Thyroid gland (tissue), 4 donors: ENCODE measurements at regions not wholly inside any gene's neighbourhood (a gene's known extent, or its start where the extent isn't known, plus 50 kb on each side); places are given as distances from the start of the nearest gene placed in this dataset.
"Not testable (repeated sequence)": the region's sequence is repeated elsewhere in the genome, so short reads cannot be mapped to it uniquely, and the experiment has no call there.

Source experiments
- DNase-seq, 2 donors: peaks; one replicate each; pipeline ENCODE4 v3.0.0-alpha.2; 2019
- H3K27ac ChIP-seq, 3 donors: fragments of 200-600 bp; sonication (generic); 1 replicate in 2 of 3; 2 replicates in 1 of 3; pipeline ENCODE4 v1.5.1; 2016 to 2019; ENCODE audit warnings: mild to moderate bottlenecking in 1 of 3, moderate library complexity in 1 of 3
- H3K27me3 ChIP-seq: fragments of 200-600 bp; sonication (generic); one replicate; pipeline ENCODE4 v1.5.1; 2019
- H3K36me3 ChIP-seq, 2 donors: fragments of 200-600 bp; sonication (generic); one replicate each; pipeline ENCODE4 v1.5.1; 2016 to 2019
- H3K4me1 ChIP-seq, 2 donors: fragments of 200-600 bp; sonication (generic); one replicate each; pipeline ENCODE4 v1.5.1; 2017 to 2019
- H3K4me3 ChIP-seq, 3 donors: fragments of 200-600 bp; sonication (generic); replicated peaks in 1 of 3; 1 replicate in 2 of 3; 2 replicates in 1 of 3; pipeline ENCODE4 v1.5.1; 2016; ENCODE audit warnings: mild to moderate bottlenecking in 1 of 3
- H3K9me3 ChIP-seq: fragments of 200-600 bp; sonication (generic); one replicate; pipeline ENCODE4 v1.5.1; 2017
- CTCF ChIP-seq, 6 experiments: fragments of 200-600 bp in 3 of 6; fragments of 450-650 bp in 3 of 6; sonication (generic) in 3 of 6; IDR thresholded peaks; one replicate each; pipeline ENCODE4 v1.5.1; 2016 to 2019; ENCODE audit warnings: antibody characterized with exemption in 6 of 6, mild to moderate bottlenecking in 2 of 6, inconsistent platforms in 1 of 6, moderate library complexity in 1 of 6
- POLR2A ChIP-seq, 2 donors: fragments of 450-650 bp; IDR thresholded peaks; one replicate each; pipeline ENCODE4 v1.6.1; 2017; ENCODE audit warnings: antibody characterized with exemption in 2 of 2, mild to moderate bottlenecking in 2 of 2, moderate library complexity in 1 of 2
- WGBS, 2 donors: methylation state at CpG; one replicate each; pipeline ENCODE4 v1.1.5; 2017; 5-methylcytosine and 5-hydroxymethylcytosine counted together
- intact Hi-C: fragments of 100-400 bp; cut with DNase I; formaldehyde crosslinking; loops from one replicate; pipeline ENCODE4 v1.15.1; 2023

- no peaks in the 10 kb centered on the region for H3K27me3 ChIP-seq
- intact Hi-C loops, result no loop called here
- H3K9me3 ChIP-seq, result no peaks in the 10 kb centered on the region
- WGBS, 2 donors, result 83 to 90% methylated on average over 1 of the region's 1 CpG
- no peaks in the 10 kb centered on the region for H3K36me3 ChIP-seq
- TF ChIP-seq CTCF (IDR thresholded peaks at IDR 0.05) (no peak), POLR2A (IDR thresholded peaks at IDR 0.05) (no peak)
- no peak overlapping the region for H3K27ac ChIP-seq
- DNase-seq, result no peak
- no peak overlapping the region for H3K4me3 ChIP-seq
- H3K4me1 ChIP-seq, result no peaks in the 10 kb centered on the region
These were observed 157.7 kb upstream of the NAMPT start for GRCh38 chr7:106442476-106442875.

- H3K4me1 ChIP-seq, H3K36me3 ChIP-seq, H3K4me3 ChIP-seq, H3K27me3 ChIP-seq, intact Hi-C loops, DNase-seq, H3K27ac ChIP-seq, H3K9me3 ChIP-seq: not testable (repeated sequence)
- 93 to 97% methylated on average over 2 of the region's 2 CpGs for WGBS, 2 donors
These were observed 156.6 kb upstream of the NAMPT start for GRCh38 chr7:106441343-106441742.

GRCh38 chr7:106436933-106437332, 152.2 kb upstream of the NAMPT start:
- H3K36me3 ChIP-seq, H3K4me1 ChIP-seq, H3K4me3 ChIP-seq, H3K27ac ChIP-seq, H3K9me3 ChIP-seq, DNase-seq, H3K27me3 ChIP-seq, intact Hi-C loops: not testable (repeated sequence)
- 47 to 69% methylated on average over 2 of the region's 2 CpGs for WGBS, 2 donors

GRCh38 chr7:106433377-106433776, 148.6 kb upstream of the NAMPT start:
- WGBS, 2 donors, result 86 to 88% methylated on average over 2 of the region's 2 CpGs
- no peak for DNase-seq
- H3K4me3 ChIP-seq, result no peak overlapping the region
- no peaks in the 10 kb centered on the region for H3K27me3 ChIP-seq
- no peak for TF ChIP-seq CTCF (IDR thresholded peaks at IDR 0.05)
- no peak for TF ChIP-seq POLR2A (IDR thresholded peaks at IDR 0.05)
- H3K9me3 ChIP-seq, result no peaks in the 10 kb centered on the region
- intact Hi-C loops, result no loop called here
- H3K36me3 ChIP-seq, result no peaks in the 10 kb centered on the region
- H3K27ac ChIP-seq, result no peak overlapping the region
- H3K4me1 ChIP-seq, result peaks cover 0 to 4% of the 10 kb centered on the region in 2 donors

- Histone ChIP-seq H3K27ac (no peak overlapping the region), H3K27me3 (no peaks in the 10 kb centered on the region), H3K36me3 (no peaks in the 10 kb centered on the region), H3K4me1 (peaks cover 0 to 14% of the 10 kb centered on the region in 2 donors), H3K9me3 (no peaks in the 10 kb centered on the region), H3K4me3 (no peak overlapping the region)
- DNase-seq, result no peak
- WGBS, 2 donors, result 56 to 71% methylated on average over 4 of the region's 4 CpGs
- TF ChIP-seq CTCF (IDR thresholded peaks at IDR 0.05) (no peak), POLR2A (IDR thresholded peaks at IDR 0.05) (no peak)
- intact Hi-C loops, result no loop called here
These were observed 146.0 kb upstream of the NAMPT start for GRCh38 chr7:106430535-106431455.

GRCh38 chr7:106430103-106430502, 145.3 kb upstream of the NAMPT start:
- WGBS, 2 donors, result 51 to 55% methylated on average over 4 of the region's 4 CpGs
- no peak overlapping the region for H3K4me3 ChIP-seq
- peaks cover 5 to 21% of the 10 kb centered on the region in 2 donors for H3K4me1 ChIP-seq
- H3K27me3 ChIP-seq, result no peaks in the 10 kb centered on the region
- DNase-seq, result no peak
- no peak for TF ChIP-seq CTCF (IDR thresholded peaks at IDR 0.05)
- TF ChIP-seq POLR2A (IDR thresholded peaks at IDR 0.05), result no peak
- intact Hi-C loops, result no loop called here
- H3K9me3 ChIP-seq, result no peaks in the 10 kb centered on the region
- H3K27ac ChIP-seq, result no peak overlapping the region
- H3K36me3 ChIP-seq, result no peaks in the 10 kb centered on the region
